ENCODE measurements at regions not wholly inside any gene's neighbourhood (a gene's known extent, or its start where the extent isn't known, plus 50 kb on each side); places are given as distances from the start of the nearest gene placed in this dataset.

DNA sequence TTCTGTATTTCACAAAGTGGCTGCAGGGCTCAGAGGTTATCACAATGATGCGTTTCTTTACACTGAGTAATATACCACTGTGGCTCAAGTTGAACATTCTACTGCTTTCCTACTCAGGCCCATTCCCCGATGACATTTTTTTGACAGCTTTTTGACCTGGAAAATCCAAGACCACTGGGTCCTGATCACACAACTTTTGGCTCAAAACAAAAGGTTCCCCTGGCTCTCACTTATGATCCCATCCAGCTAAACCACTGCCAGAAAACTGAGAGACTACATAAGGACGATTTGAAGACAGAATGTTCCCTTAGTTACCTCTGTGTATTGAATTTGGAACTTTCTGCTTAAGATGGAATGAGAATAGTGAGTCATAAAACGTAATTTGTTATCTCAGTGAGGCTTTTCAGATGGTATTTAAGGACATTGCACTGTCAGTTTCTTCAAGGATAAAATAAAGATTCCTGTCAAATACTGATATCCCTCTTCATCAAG is 78.0 kb upstream of the FBXL7 start:
- no peak overlapping the region for H3K4me3 ChIP-seq
- no peak overlapping the region for H3K27ac ChIP-seq
- TF ChIP-seq, protein P1, sequence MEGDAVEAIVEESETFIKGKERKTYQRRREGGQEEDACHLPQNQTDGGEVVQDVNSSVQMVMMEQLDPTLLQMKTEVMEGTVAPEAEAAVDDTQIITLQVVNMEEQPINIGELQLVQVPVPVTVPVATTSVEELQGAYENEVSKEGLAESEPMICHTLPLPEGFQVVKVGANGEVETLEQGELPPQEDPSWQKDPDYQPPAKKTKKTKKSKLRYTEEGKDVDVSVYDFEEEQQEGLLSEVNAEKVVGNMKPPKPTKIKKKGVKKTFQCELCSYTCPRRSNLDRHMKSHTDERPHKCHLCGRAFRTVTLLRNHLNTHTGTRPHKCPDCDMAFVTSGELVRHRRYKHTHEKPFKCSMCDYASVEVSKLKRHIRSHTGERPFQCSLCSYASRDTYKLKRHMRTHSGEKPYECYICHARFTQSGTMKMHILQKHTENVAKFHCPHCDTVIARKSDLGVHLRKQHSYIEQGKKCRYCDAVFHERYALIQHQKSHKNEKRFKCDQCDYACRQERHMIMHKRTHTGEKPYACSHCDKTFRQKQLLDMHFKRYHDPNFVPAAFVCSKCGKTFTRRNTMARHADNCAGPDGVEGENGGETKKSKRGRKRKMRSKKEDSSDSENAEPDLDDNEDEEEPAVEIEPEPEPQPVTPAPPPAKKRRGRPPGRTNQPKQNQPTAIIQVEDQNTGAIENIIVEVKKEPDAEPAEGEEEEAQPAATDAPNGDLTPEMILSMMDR (IDR thresholded peaks at IDR 0.05): no peak
- TF ChIP-seq POLR2A (IDR thresholded peaks at IDR 0.05): no peak
- H3K4me1 ChIP-seq: peaks cover 0 to 9% of the 10 kb centered on the region in 2 donors
- H3K9me3 ChIP-seq: no peaks in the 10 kb centered on the region
- intact Hi-C loops (cut with DNase I; ENCODE audit: low total_unique reads): no loop called here
- no peak for DNase-seq
- no peaks in the 10 kb centered on the region for H3K27me3 ChIP-seq
- H3K36me3 ChIP-seq: no peaks in the 10 kb centered on the region

DNA sequence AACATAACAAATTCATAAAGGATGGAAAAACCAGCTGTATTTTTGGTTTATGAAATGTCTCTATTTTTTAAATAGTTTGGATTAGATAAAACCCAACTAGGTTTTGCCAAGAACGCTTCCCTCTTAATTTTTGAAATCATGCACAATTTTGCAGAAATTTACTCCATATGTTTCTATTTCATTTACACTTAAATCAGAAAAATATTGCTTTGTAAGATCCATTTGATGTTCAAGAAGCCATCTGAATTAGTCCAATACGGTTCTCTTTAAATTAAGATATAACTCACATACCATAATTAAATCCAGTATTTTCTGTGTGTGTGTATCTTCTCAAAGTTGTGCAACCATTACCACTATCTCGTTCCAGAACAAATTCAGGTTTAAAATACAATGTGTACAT is 78.6 kb upstream of the FBXL7 start:
- Histone ChIP-seq H3K4me1 (peaks cover 0 to 9% of the 10 kb centered on the region in 2 donors), H3K9me3 (no peaks in the 10 kb centered on the region), H3K27me3 (no peaks in the 10 kb centered on the region), H3K36me3 (no peaks in the 10 kb centered on the region), H3K27ac (no peak overlapping the region), H3K4me3 (no peak overlapping the region)
- DNase-seq: no peak
- intact Hi-C loops (cut with DNase I; ENCODE audit: low total_unique reads): no loop called here
- TF ChIP-seq, protein P1 (IDR thresholded peaks at IDR 0.05): no peak
- TF ChIP-seq POLR2A (IDR thresholded peaks at IDR 0.05): no peak

DNA sequence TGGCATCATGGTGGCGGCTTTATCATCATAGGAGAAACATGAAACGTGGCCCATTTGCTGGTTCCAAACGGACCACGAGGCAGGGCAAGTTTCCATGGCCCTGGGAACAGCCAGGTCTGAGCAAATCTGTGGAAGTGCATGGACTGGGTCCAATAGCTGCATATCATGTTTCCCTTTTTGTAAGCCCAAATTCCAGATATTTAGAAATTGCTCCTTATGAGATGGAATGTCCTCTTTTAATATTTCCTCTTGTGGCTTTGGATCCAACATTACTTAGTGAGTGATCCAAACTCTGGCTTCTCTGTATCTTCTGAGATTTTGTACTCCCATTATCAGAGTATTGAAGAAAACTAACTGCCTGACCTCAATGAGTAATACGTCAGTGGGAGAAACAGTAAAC is 79.8 kb upstream of the FBXL7 start:
- intact Hi-C loops (cut with DNase I; ENCODE audit: low total_unique reads): no loop called here
- Histone ChIP-seq H3K36me3 (no peaks in the 10 kb centered on the region), H3K9me3 (no peaks in the 10 kb centered on the region), H3K27me3 (no peaks in the 10 kb centered on the region), H3K4me3 (no peak overlapping the region), H3K27ac (no peak overlapping the region), H3K4me1 (peaks cover 0 to 9% of the 10 kb centered on the region in 2 donors)
- DNase-seq: peak; percentile 16 to 55
- no peak for TF ChIP-seq POLR2A (IDR thresholded peaks at IDR 0.05)
- TF ChIP-seq, protein P1 (IDR thresholded peaks at IDR 0.05): no peak

DNA sequence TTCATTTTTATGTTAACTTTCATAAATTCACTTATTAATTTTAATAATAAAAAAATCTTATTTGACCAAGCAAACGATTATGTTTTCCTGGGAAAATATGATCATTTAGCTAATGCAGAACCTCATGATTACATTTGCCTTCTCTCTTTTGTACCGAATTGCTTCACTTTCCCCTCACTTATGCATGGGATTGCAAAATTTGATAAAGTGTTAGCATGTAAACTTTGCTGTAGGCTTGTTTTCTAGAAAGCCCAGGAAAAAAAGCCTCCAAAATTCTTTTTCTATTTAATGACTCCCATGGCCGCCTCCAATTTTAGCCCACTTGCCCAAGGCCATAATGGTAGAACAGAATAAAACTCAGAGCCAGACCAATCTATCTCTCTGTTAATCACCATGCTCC is 82.8 kb upstream of the FBXL7 start:
- TF ChIP-seq, protein P1 (IDR thresholded peaks at IDR 0.05): no peak
- TF ChIP-seq POLR2A (IDR thresholded peaks at IDR 0.05): no peak
- DNase-seq: no peak
- Histone ChIP-seq H3K36me3 (no peaks in the 10 kb centered on the region), H3K27me3 (no peaks in the 10 kb centered on the region), H3K9me3 (no peaks in the 10 kb centered on the region), H3K4me1 (peaks cover 0 to 1% of the 10 kb centered on the region in 2 donors), H3K27ac (no peak overlapping the region), H3K4me3 (no peak overlapping the region)
- intact Hi-C loops (cut with DNase I; ENCODE audit: low total_unique reads): no loop called here

DNA sequence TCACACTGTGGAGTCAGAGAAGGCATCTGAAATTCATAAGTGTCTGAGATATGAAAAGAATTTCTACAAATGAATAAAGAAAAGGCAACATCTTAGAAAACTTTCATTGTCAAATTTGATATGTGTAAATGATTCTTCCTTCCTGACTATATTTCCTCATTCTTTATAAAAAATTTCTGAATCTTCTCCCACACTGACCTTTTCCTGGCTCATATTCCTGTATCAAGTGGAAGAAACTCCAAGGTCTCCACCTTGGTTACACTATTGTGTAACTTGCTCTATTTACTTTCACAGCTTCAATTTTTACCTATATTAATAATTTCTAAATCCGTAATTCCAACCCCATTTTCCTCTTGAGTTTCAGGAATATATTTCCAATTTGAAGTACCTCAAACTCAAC is 93.5 kb upstream of the FBXL7 start:
- TF ChIP-seq, protein P1 (IDR thresholded peaks at IDR 0.05): no peak
- no peak for TF ChIP-seq POLR2A (IDR thresholded peaks at IDR 0.05)
- intact Hi-C loops (cut with DNase I; ENCODE audit: low total_unique reads): no loop called here
- no peak overlapping the region for H3K4me3 ChIP-seq
- no peak for DNase-seq
- no peaks in the 10 kb centered on the region for H3K4me1 ChIP-seq
- peaks cover 0 to 12% of the 10 kb centered on the region in 2 donors for H3K9me3 ChIP-seq
- H3K27ac ChIP-seq: no peak overlapping the region
- H3K36me3 ChIP-seq: no peaks in the 10 kb centered on the region
- H3K27me3 ChIP-seq: no peaks in the 10 kb centered on the region

Measured in uterus (tissue), 3 donors.